Prostate gland (tissue), 2 donors: ENCODE measurements at regions not wholly inside any gene's neighbourhood (a gene's known extent, or its start where the extent isn't known, plus 50 kb on each side); places are given as distances from the start of the nearest gene placed in this dataset.

ENCODE experiments used
- POLR2A ChIP-seq: fragments of 450-650 bp; IDR thresholded peaks from one replicate; pipeline ENCODE4 v1.6.1; 2016; ENCODE audit warnings: antibody characterized with exemption, mild to moderate bottlenecking
- POLR2AphosphoS5 ChIP-seq: sonication (generic); formaldehyde crosslinking; IDR thresholded peaks from one replicate; pipeline ENCODE4 v1.6.1; 2017; ENCODE audit warnings: antibody characterized with exemption
- TF ChIP-seq, protein P1 (sequence below), 4 experiments: fragments of 200-600 bp in 2 of 4; fragments of 450-650 bp in 2 of 4; sonication (generic) in 2 of 4; IDR thresholded peaks; 1 replicate in 3 of 4; 2 replicates in 1 of 4; pipeline ENCODE4 v1.5.1; 2016 to 2019; ENCODE audit warnings: antibody characterized with exemption in 4 of 4, mild to moderate bottlenecking in 2 of 4, moderate library complexity in 2 of 4

DNA sequence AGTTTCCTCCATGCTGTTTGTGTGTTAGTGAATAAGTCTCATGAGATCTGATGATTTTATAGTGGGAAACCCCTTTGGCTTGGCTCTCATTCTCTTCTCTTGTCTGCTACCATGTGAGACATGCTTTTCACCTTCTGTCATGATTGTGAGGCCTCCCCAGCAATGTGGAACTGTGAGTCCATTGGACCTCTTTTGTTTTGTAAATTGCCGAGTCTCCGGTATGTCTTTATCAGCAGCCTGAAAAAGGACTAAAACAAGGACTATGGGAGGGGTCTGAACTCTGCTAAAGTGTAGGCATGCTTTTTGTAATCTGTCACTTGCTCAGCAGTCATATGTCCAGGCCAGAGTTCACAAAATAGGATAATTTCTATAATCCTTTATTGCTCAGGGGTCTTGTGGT, 164.0 kb upstream of the SNX7 start:
- TF ChIP-seq, protein P1, sequence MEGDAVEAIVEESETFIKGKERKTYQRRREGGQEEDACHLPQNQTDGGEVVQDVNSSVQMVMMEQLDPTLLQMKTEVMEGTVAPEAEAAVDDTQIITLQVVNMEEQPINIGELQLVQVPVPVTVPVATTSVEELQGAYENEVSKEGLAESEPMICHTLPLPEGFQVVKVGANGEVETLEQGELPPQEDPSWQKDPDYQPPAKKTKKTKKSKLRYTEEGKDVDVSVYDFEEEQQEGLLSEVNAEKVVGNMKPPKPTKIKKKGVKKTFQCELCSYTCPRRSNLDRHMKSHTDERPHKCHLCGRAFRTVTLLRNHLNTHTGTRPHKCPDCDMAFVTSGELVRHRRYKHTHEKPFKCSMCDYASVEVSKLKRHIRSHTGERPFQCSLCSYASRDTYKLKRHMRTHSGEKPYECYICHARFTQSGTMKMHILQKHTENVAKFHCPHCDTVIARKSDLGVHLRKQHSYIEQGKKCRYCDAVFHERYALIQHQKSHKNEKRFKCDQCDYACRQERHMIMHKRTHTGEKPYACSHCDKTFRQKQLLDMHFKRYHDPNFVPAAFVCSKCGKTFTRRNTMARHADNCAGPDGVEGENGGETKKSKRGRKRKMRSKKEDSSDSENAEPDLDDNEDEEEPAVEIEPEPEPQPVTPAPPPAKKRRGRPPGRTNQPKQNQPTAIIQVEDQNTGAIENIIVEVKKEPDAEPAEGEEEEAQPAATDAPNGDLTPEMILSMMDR (IDR thresholded peaks at IDR 0.05) = no peak
- TF ChIP-seq POLR2A (no peak), POLR2AphosphoS5 (no peak)
